OCI-LY1 (cell line): ENCODE measurements at regions not wholly inside any gene's neighbourhood (a gene's known extent, or its start where the extent isn't known, plus 50 kb on each side); places are given as distances from the start of the nearest gene placed in this dataset.

Experiments used
- H2AFZ ChIP-seq: fragments of 200-600 bp; sonication (generic), shearing (Covaris generic); 2 replicates; pipeline ENCODE4 v1.6.0; 2014; ENCODE audit warnings: antibody characterized with exemption, mild to moderate bottlenecking, low read length
- H3F3A ChIP-seq: fragments of 200-600 bp; sonication (generic), shearing (Covaris generic); 2 replicates; pipeline ENCODE4 v1.6.0; 2014; ENCODE audit warnings: mild to moderate bottlenecking, antibody characterized with exemption, low read length, moderate library complexity; ENCODE audit not compliant: insufficient read depth
- H3K27ac ChIP-seq: fragments of 200-600 bp; sonication (generic); 2 replicates; pipeline ENCODE4 v1.5.1; 2014; ENCODE audit warnings: low read length, mixed run types, mild to moderate bottlenecking, low read depth; ENCODE audit not compliant: poor library complexity, severe bottlenecking
- H3K27me3 ChIP-seq: fragments of 200-600 bp; sonication (generic); 2 replicates; pipeline ENCODE4 v1.6.0; 2014; ENCODE audit warnings: antibody characterized with exemption, mild to moderate bottlenecking, low read length, moderate library complexity; ENCODE audit not compliant: insufficient read depth
- H3K36me3 ChIP-seq: fragments of 200-600 bp; sonication (generic); 2 replicates; pipeline ENCODE4 v1.6.1; 2014; ENCODE audit warnings: mild to moderate bottlenecking, antibody characterized with exemption, low read length, moderate library complexity, mixed read lengths; ENCODE audit not compliant: insufficient read depth
- H3K4me1 ChIP-seq: fragments of 200-600 bp; sonication (generic); 2 replicates; pipeline ENCODE4 v1.5.1; 2014; ENCODE audit warnings: mild to moderate bottlenecking, low read length, moderate library complexity; ENCODE audit not compliant: insufficient read depth, severe bottlenecking
- H3K4me2 ChIP-seq: fragments of 200-600 bp; sonication (generic), shearing (Covaris generic); 2 replicates; pipeline ENCODE4 v1.6.1; 2014; ENCODE audit warnings: low read length
- H3K4me3 ChIP-seq: fragments of 200-600 bp; sonication (generic); 2 replicates; pipeline ENCODE4 v1.5.1; 2014; ENCODE audit warnings: low read length, low read depth, mild to moderate bottlenecking, mixed read lengths; ENCODE audit not compliant: poor library complexity, severe bottlenecking
- H3K79me2 ChIP-seq: fragments of 200-600 bp; shearing (Covaris generic); 2 replicates; pipeline ENCODE4 v1.6.1; 2016; ENCODE audit warnings: mixed run types, low read length, mixed read lengths; ENCODE audit not compliant: insufficient read depth
- H3K9ac ChIP-seq: fragments of 200-600 bp; sonication (generic), shearing (Covaris generic); 2 replicates; pipeline ENCODE4 v1.6.1; 2014; ENCODE audit warnings: mild to moderate bottlenecking, low read length, mixed read lengths
- H3K9me2 ChIP-seq: fragments of 200-600 bp; sonication (generic), shearing (Covaris generic); 2 replicates; pipeline ENCODE4 v1.6.1; 2014; ENCODE audit warnings: low read depth, mild to moderate bottlenecking, low read length, mixed read lengths
- H3K9me3 ChIP-seq: fragments of 200-600 bp; shearing (Covaris generic); 2 replicates; pipeline ENCODE4 v1.6.1; 2014; ENCODE audit warnings: low read length, mixed read lengths
- H4K20me1 ChIP-seq: fragments of 200-600 bp; sonication (generic), shearing (Covaris generic); 2 replicates; pipeline ENCODE4 v1.6.0; 2016; ENCODE audit warnings: mild to moderate bottlenecking, low read length; ENCODE audit not compliant: insufficient read depth
- EZH2 ChIP-seq: fragments of 200-600 bp; sonication (generic), shearing (Covaris generic); IDR thresholded peaks from 2 replicates; pipeline ENCODE4 v1.8.0; 2017; ENCODE audit warnings: borderline replicate concordance, mixed run types, mild to moderate bottlenecking, antibody characterized with exemption, low read length, moderate library complexity, mixed read lengths
- TF ChIP-seq, protein P1 (sequence below): fragments of 200-600 bp; sonication (generic), shearing (Covaris generic); IDR thresholded peaks from 2 replicates; pipeline ENCODE4 v1.5.1; 2017; ENCODE audit warnings: mild to moderate bottlenecking, antibody characterized with exemption, low read length, moderate library complexity, mixed read lengths

DNA sequence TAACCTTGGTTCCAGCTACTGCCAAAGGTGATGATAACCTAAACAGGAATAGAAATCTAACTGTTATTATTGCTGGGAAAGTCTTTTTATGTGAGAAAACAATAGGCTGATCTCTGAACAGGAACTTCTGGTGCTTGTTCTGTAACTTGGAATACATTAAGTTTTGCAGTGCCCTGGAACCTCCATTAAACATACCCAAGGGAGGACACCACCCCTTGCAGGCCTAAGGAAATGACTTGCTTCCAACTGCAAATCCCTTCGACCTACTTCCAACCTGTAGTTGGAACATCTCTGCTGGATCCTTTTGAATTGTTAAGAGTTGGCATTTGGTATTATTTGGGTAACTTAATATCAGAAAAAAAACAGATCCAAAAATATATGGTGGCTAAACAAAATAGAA is 188.4 kb upstream of the API5 start:
- Histone ChIP-seq H3K27ac (no peak overlapping the region), H4K20me1 (no peaks in the 10 kb centered on the region), H3K4me2 (no peak overlapping the region), H3K9ac (no peak overlapping the region), H3K36me3 (no peaks in the 10 kb centered on the region), H3K9me2 (no peaks in the 10 kb centered on the region), H2AFZ (no peak overlapping the region), H3K4me3 (no peak overlapping the region), H3K4me1 (no peaks in the 10 kb centered on the region), H3F3A (no peaks in the 10 kb centered on the region), H3K79me2 (no peaks in the 10 kb centered on the region), H3K27me3 (no peaks in the 10 kb centered on the region), H3K9me3 (no peaks in the 10 kb centered on the region)
- TF ChIP-seq, protein P1, sequence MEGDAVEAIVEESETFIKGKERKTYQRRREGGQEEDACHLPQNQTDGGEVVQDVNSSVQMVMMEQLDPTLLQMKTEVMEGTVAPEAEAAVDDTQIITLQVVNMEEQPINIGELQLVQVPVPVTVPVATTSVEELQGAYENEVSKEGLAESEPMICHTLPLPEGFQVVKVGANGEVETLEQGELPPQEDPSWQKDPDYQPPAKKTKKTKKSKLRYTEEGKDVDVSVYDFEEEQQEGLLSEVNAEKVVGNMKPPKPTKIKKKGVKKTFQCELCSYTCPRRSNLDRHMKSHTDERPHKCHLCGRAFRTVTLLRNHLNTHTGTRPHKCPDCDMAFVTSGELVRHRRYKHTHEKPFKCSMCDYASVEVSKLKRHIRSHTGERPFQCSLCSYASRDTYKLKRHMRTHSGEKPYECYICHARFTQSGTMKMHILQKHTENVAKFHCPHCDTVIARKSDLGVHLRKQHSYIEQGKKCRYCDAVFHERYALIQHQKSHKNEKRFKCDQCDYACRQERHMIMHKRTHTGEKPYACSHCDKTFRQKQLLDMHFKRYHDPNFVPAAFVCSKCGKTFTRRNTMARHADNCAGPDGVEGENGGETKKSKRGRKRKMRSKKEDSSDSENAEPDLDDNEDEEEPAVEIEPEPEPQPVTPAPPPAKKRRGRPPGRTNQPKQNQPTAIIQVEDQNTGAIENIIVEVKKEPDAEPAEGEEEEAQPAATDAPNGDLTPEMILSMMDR: no peak
- TF ChIP-seq EZH2: no peak

DNA sequence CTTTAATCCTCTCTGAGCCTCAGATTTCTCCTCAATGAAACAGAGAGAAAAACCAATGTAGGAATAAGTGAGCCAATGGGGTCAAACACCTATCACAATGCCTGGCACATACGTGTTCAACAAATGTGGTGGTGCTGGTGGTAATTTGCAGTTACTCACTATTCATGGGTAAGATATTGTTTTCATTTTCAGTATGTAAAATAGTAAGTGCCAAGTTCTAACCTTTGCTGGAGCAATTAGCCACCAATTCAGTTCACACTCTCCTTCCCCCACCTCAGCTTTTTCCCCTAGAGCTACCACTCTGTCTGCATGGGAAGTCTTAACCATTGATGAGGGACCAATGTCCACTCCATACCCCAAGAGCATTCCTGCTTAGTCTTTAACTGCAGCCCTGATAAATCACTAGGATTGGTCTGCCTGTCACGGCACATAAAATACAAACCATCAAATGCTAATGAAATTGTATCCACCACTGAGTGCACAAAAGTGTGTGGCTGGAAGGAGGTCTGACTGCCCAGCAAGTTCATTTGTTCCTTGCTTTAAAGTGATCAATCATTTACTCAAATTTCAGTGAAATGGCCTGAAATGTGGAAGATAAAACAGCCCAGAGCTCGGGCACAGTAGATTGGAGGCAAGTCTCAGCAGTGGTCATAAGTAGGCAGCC is 187.4 kb upstream of the API5 start:
- Histone ChIP-seq H3K27ac (no peak overlapping the region), H3K27me3 (no peaks in the 10 kb centered on the region), H2AFZ (no peak overlapping the region), H3K9me2 (no peaks in the 10 kb centered on the region), H3K4me1 (no peaks in the 10 kb centered on the region), H3K4me3 (no peak overlapping the region), H3K9ac (no peak overlapping the region), H3K79me2 (no peaks in the 10 kb centered on the region), H3K36me3 (no peaks in the 10 kb centered on the region), H3K9me3 (no peaks in the 10 kb centered on the region), H4K20me1 (no peaks in the 10 kb centered on the region), H3K4me2 (no peak overlapping the region), H3F3A (no peaks in the 10 kb centered on the region)
- TF ChIP-seq, protein P1: no peak

DNA sequence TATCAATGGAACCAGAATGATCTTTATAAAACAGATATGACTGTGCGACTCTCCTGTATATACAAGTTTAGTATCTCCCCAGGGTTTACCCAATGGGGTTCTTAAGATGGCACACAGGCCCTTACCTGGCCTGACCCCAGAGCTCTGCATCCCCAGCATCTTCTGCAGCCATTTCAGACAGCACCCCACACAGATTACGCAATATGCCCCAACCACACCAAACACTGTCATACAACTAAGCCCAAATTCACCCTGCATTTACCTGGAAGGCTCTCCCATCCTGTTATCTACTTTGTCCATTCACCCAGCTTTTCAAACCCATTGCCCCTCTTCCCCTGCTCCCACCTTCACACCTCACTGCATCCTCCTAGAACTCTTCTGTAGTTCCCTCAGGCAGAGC is 182.5 kb upstream of the API5 start:
- Histone ChIP-seq H4K20me1 (no peaks in the 10 kb centered on the region), H3K4me1 (no peaks in the 10 kb centered on the region), H3K27ac (no peak overlapping the region), H3K27me3 (no peaks in the 10 kb centered on the region), H3K9me3 (no peaks in the 10 kb centered on the region), H3K4me3 (no peak overlapping the region), H3F3A (no peaks in the 10 kb centered on the region), H3K9me2 (no peaks in the 10 kb centered on the region), H3K9ac (no peak overlapping the region), H2AFZ (no peak overlapping the region), H3K36me3 (no peaks in the 10 kb centered on the region), H3K79me2 (no peaks in the 10 kb centered on the region), H3K4me2 (no peak overlapping the region)
- no peak for TF ChIP-seq EZH2
- TF ChIP-seq, protein P1: no peak
